ENCODE measurements at regions not wholly inside any gene's neighbourhood (a gene's known extent, or its start where the extent isn't known, plus 50 kb on each side); places are given as distances from the start of the nearest gene placed in this dataset.

DNA sequence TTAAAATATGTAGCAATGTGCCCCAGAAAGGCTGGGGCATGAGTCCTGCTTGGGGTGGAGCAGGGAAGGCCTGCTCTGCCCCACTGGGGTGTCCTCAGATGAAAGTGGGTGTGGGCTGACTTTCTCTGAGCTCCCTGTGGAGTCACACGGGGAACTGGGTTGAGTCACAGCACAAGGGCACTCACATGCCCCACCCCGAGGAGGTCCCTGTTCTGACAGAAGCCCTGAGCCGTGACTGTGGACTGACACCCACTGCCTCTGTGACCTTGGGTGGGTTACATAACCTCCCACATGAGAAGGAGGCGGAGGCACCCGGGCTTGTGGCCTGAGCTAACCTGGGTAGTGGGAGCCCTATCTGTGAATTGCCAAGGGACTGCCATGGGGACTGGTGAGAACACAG is 52.5 kb upstream of the TINAGL1 start (continued):
- TF ChIP-seq, protein P1, sequence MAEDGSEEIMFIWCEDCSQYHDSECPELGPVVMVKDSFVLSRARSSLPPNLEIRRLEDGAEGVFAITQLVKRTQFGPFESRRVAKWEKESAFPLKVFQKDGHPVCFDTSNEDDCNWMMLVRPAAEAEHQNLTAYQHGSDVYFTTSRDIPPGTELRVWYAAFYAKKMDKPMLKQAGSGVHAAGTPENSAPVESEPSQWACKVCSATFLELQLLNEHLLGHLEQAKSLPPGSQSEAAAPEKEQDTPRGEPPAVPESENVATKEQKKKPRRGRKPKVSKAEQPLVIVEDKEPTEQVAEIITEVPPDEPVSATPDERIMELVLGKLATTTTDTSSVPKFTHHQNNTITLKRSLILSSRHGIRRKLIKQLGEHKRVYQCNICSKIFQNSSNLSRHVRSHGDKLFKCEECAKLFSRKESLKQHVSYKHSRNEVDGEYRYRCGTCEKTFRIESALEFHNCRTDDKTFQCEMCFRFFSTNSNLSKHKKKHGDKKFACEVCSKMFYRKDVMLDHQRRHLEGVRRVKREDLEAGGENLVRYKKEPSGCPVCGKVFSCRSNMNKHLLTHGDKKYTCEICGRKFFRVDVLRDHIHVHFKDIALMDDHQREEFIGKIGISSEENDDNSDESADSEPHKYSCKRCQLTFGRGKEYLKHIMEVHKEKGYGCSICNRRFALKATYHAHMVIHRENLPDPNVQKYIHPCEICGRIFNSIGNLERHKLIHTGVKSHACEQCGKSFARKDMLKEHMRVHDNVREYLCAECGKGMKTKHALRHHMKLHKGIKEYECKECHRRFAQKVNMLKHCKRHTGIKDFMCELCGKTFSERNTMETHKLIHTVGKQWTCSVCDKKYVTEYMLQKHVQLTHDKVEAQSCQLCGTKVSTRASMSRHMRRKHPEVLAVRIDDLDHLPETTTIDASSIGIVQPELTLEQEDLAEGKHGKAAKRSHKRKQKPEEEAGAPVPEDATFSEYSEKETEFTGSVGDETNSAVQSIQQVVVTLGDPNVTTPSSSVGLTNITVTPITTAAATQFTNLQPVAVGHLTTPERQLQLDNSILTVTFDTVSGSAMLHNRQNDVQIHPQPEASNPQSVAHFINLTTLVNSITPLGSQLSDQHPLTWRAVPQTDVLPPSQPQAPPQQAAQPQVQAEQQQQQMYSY (CRISPR knock-in tag; IDR thresholded peaks at IDR 0.05): no peak
- TF ChIP-seq ZNF589 (CRISPR knock-in tag; conservative IDR thresholded peaks at IDR 0.05): no peak
- no peak for TF ChIP-seq HMG20B (CRISPR knock-in tag; conservative IDR thresholded peaks at IDR 0.05)
- no peak for TF ChIP-seq FOXK1 (CRISPR knock-in tag; IDR thresholded peaks at IDR 0.05; ENCODE audit: borderline replicate concordance, low read depth)
- TF ChIP-seq, protein P2, sequence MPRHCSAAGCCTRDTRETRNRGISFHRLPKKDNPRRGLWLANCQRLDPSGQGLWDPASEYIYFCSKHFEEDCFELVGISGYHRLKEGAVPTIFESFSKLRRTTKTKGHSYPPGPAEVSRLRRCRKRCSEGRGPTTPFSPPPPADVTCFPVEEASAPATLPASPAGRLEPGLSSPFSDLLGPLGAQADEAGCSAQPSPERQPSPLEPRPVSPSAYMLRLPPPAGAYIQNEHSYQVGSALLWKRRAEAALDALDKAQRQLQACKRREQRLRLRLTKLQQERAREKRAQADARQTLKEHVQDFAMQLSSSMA (CRISPR knock-in tag; IDR thresholded peaks at IDR 0.05): no peak
- peak; percentile 61; the same call in 1 of the 2 replicates for TF ChIP-seq ZMYM2 (CRISPR knock-in tag; IDR thresholded peaks at IDR 0.05)
- TF ChIP-seq ZNF761 (CRISPR knock-in tag; conservative IDR thresholded peaks at IDR 0.05): no peak
- TF ChIP-seq ZFX (CRISPR knock-in tag; IDR thresholded peaks at IDR 0.05; ENCODE audit: low read depth): no peak; the same call in 1 of the 2 replicates
- TF ChIP-seq, protein P3, sequence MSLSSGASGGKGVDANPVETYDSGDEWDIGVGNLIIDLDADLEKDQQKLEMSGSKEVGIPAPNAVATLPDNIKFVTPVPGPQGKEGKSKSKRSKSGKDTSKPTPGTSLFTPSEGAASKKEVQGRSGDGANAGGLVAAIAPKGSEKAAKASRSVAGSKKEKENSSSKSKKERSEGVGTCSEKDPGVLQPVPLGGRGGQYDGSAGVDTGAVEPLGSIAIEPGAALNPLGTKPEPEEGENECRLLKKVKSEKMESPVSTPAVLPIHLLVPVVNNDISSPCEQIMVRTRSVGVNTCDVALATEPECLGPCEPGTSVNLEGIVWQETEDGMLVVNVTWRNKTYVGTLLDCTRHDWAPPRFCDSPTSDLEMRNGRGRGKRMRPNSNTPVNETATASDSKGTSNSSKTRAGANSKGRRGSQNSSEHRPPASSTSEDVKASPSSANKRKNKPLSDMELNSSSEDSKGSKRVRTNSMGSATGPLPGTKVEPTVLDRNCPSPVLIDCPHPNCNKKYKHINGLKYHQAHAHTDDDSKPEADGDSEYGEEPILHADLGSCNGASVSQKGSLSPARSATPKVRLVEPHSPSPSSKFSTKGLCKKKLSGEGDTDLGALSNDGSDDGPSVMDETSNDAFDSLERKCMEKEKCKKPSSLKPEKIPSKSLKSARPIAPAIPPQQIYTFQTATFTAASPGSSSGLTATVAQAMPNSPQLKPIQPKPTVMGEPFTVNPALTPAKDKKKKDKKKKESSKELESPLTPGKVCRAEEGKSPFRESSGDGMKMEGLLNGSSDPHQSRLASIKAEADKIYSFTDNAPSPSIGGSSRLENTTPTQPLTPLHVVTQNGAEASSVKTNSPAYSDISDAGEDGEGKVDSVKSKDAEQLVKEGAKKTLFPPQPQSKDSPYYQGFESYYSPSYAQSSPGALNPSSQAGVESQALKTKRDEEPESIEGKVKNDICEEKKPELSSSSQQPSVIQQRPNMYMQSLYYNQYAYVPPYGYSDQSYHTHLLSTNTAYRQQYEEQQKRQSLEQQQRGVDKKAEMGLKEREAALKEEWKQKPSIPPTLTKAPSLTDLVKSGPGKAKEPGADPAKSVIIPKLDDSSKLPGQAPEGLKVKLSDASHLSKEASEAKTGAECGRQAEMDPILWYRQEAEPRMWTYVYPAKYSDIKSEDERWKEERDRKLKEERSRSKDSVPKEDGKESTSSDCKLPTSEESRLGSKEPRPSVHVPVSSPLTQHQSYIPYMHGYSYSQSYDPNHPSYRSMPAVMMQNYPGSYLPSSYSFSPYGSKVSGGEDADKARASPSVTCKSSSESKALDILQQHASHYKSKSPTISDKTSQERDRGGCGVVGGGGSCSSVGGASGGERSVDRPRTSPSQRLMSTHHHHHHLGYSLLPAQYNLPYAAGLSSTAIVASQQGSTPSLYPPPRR (CRISPR knock-in tag; IDR thresholded peaks at IDR 0.05; ENCODE audit: borderline replicate concordance): no peak
- TF ChIP-seq ZKSCAN8 (CRISPR knock-in tag; IDR thresholded peaks at IDR 0.05; ENCODE audit: borderline replicate concordance): no peak
- 0 out of 2 replicates have a peak, but pooled peaks have one; percentile 16 for TF ChIP-seq SMAD3 (CRISPR knock-in tag; IDR thresholded peaks at IDR 0.05)
- TF ChIP-seq GATAD2A (CRISPR knock-in tag; IDR thresholded peaks at IDR 0.05): peak; percentile 91
- no peak for TF ChIP-seq CHD4 (IDR thresholded peaks at IDR 0.05; ENCODE audit: borderline replicate concordance, low read length)

Data from HepG2 (cell line).